Testis (tissue), 2 donors: ENCODE measurements at regions not wholly inside any gene's neighbourhood (a gene's known extent, or its start where the extent isn't known, plus 50 kb on each side); places are given as distances from the start of the nearest gene placed in this dataset.

Experiments
- DNase-seq: peaks from one replicate; pipeline ENCODE4 v3.0.0-alpha.2; 2019
- H3K27ac ChIP-seq, 2 donors: fragments of 200-600 bp; sonication (generic); one replicate each; pipeline ENCODE4 v1.5.1; 2019
- H3K27me3 ChIP-seq: fragments of 200-600 bp; sonication (generic); one replicate; pipeline ENCODE4 v1.5.1; 2019
- H3K36me3 ChIP-seq: fragments of 200-600 bp; sonication (generic); one replicate; pipeline ENCODE4 v1.5.1; 2017; ENCODE audit warnings: low read depth; ENCODE audit errors: missing control alignments
- H3K4me1 ChIP-seq: fragments of 200-600 bp; sonication (generic); one replicate; pipeline ENCODE4 v1.5.1; 2019
- H3K4me3 ChIP-seq, 2 donors: fragments of 200-600 bp; sonication (generic); one replicate each; pipeline ENCODE4 v1.5.1; 2017 to 2019
- H3K9me3 ChIP-seq: fragments of 200-600 bp; sonication (generic); one replicate; pipeline ENCODE4 v1.5.1; 2017
- POLR2A ChIP-seq: fragments of 450-650 bp; IDR thresholded peaks from one replicate; pipeline ENCODE4 v1.6.1; 2017; ENCODE audit warnings: antibody characterized with exemption, mild to moderate bottlenecking, moderate library complexity
- WGBS, 2 donors: methylation state at CpG; one replicate each; pipeline ENCODE4 v1.1.5; 2018; 5-methylcytosine and 5-hydroxymethylcytosine counted together
- intact Hi-C: fragments of 100-400 bp; cut with DNase I; formaldehyde crosslinking; loops from one replicate; pipeline ENCODE4 v1.15.1; 2023; ENCODE audit warnings: low total_unique reads
- TF ChIP-seq, protein P1 (sequence below), 3 experiments: fragments of 450-650 bp in 2 of 3; fragments of 200-600 bp in 1 of 3; sonication (generic) in 1 of 3; IDR thresholded peaks; one replicate each; pipeline ENCODE4 v1.5.1; 2016 to 2019; ENCODE audit warnings: antibody characterized with exemption in 3 of 3, mild to moderate bottlenecking in 2 of 3, moderate library complexity in 1 of 3

DNA sequence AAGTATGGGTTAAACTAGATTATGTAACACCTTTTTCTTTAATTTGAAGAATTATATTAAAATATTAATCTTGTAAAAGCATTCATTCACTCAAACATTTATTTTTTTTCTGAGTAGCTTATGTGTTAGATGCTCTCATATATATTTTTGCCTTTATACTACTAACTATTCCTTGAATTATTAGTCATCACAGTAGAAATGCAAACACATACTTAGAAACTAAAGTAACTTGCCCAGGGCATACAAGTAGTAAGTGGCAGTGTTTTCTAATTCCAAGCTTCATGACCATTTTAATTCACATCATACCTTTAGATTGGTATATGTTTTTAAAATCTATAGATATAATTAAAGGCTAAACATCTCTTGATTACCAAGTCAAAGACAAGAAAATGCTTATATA is 1271.0 kb downstream of the BRINP3 start:
- Histone ChIP-seq H3K27ac (no peak overlapping the region), H3K9me3 (no peaks in the 10 kb centered on the region), H3K4me3 (no peak overlapping the region), H3K27me3 (no peaks in the 10 kb centered on the region), H3K4me1 (no peaks in the 10 kb centered on the region), H3K36me3 (no peaks in the 10 kb centered on the region)
- no peak for TF ChIP-seq POLR2A
- TF ChIP-seq, protein P1, sequence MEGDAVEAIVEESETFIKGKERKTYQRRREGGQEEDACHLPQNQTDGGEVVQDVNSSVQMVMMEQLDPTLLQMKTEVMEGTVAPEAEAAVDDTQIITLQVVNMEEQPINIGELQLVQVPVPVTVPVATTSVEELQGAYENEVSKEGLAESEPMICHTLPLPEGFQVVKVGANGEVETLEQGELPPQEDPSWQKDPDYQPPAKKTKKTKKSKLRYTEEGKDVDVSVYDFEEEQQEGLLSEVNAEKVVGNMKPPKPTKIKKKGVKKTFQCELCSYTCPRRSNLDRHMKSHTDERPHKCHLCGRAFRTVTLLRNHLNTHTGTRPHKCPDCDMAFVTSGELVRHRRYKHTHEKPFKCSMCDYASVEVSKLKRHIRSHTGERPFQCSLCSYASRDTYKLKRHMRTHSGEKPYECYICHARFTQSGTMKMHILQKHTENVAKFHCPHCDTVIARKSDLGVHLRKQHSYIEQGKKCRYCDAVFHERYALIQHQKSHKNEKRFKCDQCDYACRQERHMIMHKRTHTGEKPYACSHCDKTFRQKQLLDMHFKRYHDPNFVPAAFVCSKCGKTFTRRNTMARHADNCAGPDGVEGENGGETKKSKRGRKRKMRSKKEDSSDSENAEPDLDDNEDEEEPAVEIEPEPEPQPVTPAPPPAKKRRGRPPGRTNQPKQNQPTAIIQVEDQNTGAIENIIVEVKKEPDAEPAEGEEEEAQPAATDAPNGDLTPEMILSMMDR (IDR thresholded peaks at IDR 0.05): no peak
- intact Hi-C loops: no loop called here
- no peak for DNase-seq

DNA sequence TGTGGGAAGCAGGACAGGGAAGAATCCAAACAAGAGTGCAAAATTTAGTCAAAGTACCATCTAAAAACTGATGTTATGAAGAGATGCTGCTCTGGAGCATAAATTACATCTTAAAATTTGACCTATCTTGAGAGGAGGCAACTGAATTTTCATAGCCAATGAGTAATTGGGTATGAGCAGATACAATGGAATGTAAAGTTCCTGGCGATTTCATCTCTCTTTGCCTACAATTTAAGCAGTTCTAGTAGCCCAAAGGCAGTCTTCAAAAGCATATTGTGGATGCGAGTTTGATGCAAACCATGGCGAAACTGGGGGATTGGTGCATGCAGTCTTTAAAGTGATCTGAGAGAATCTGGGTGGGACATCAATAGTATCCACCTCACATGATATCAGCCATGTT is 1265.9 kb downstream of the BRINP3 start:
- WGBS, 2 donors: 84 to 86% methylated on average over 3 of the region's 3 CpGs
- H3K9me3 ChIP-seq: no peaks in the 10 kb centered on the region
- intact Hi-C loops: no loop called here

DNA sequence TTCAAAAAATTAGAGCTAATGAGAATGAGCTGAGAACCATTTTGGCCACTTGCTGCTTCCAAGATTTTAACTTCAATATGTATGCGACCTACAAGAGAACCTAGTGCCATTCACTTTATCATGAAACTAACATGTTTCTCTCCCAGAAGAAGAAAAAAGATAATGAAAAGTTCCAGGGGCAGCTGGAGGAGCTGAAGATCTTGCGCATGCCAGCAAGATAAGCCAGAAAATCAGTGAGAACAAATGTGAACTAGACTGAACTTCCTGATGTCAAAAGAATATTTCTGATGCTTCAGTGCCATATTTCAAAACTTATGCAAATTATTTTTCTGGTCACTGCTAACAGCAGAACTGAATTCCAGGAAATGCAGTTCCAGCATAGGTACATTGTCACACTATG is 1265.1 kb downstream of the BRINP3 start:
- H3K27ac ChIP-seq: no peak overlapping the region
- intact Hi-C loops: no loop called here
- H3K9me3 ChIP-seq: no peaks in the 10 kb centered on the region
- H3K4me3 ChIP-seq: no peak overlapping the region
- DNase-seq: no peak
- WGBS, 2 donors: 31 to 59% methylated on average over 2 of the region's 2 CpGs
- H3K4me1 ChIP-seq: no peaks in the 10 kb centered on the region
- no peaks in the 10 kb centered on the region for H3K27me3 ChIP-seq
- TF ChIP-seq, protein P1 (IDR thresholded peaks at IDR 0.05): no peak
- no peak for TF ChIP-seq POLR2A
- no peaks in the 10 kb centered on the region for H3K36me3 ChIP-seq

More for the DNA sequence above, 1265.9 kb downstream of the BRINP3 start:
- Histone ChIP-seq H3K4me3 (no peak overlapping the region), H3K27me3 (no peaks in the 10 kb centered on the region), H3K4me1 (no peaks in the 10 kb centered on the region), H3K36me3 (no peaks in the 10 kb centered on the region), H3K27ac (no peak overlapping the region)
- DNase-seq: no peak
- TF ChIP-seq, protein P1 (IDR thresholded peaks at IDR 0.05): no peak
- no peak for TF ChIP-seq POLR2A

DNA sequence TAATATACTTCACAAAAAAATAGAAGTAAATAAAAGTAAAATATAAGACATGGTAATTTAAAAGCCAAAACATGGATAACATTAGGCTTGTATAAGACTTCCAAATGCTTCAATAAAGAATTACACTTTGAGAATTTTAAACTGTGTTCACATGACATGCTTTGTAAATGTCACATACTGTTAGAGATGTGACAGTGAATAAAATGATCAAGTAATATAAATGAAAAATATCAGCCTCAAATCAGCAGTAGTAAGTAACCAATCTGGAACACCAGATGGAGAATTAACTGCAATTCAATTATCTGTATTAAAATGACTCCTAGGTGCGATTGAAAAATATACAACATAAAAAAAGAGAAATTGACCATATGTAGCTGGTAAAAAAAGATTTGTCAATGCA is 1260.8 kb downstream of the BRINP3 start:
- intact Hi-C loops: no loop called here
- 76 to 93% methylated on average over 1 of the region's 1 CpG for WGBS, 2 donors
- Histone ChIP-seq H3K4me3 (no peak overlapping the region), H3K9me3 (no peaks in the 10 kb centered on the region), H3K36me3 (no peaks in the 10 kb centered on the region), H3K27ac (no peak overlapping the region), H3K27me3 (no peaks in the 10 kb centered on the region), H3K4me1 (no peaks in the 10 kb centered on the region)
- DNase-seq: no peak
- no peak for TF ChIP-seq POLR2A
- TF ChIP-seq, protein P1 (IDR thresholded peaks at IDR 0.05): no peak

DNA sequence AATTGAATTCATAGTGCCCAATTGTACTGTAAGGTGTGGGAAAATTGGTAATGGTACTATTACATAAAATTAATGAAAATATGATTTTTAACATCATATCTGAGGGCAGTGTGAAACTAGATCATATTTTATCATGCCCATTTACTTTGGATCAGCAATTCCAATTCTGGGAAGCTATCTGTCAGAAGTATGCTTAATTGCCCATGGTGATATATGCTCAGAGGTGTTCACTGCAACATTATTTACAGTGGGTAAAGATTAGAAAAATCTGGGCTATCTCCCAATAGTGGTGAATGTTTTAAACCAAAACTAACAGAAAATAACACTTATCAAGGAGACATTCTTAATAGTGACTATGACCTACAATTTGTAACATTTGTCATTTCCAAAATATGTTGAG is 1260.0 kb downstream of the BRINP3 start:
- TF ChIP-seq, protein P1 (IDR thresholded peaks at IDR 0.05): no peak
- no peak for TF ChIP-seq POLR2A
- Histone ChIP-seq H3K9me3 (no peaks in the 10 kb centered on the region), H3K4me1 (no peaks in the 10 kb centered on the region)

More for the DNA sequence above, 1260.0 kb downstream of the BRINP3 start:
- no peak overlapping the region for H3K27ac ChIP-seq
- no peaks in the 10 kb centered on the region for H3K36me3 ChIP-seq
- H3K4me3 ChIP-seq: no peak overlapping the region
- intact Hi-C loops: no loop called here
- no peaks in the 10 kb centered on the region for H3K27me3 ChIP-seq
- DNase-seq: no peak
